ENCODE measurements at regions not wholly inside any gene's neighbourhood (a gene's known extent, or its start where the extent isn't known, plus 50 kb on each side); places are given as distances from the start of the nearest gene placed in this dataset.

DNA sequence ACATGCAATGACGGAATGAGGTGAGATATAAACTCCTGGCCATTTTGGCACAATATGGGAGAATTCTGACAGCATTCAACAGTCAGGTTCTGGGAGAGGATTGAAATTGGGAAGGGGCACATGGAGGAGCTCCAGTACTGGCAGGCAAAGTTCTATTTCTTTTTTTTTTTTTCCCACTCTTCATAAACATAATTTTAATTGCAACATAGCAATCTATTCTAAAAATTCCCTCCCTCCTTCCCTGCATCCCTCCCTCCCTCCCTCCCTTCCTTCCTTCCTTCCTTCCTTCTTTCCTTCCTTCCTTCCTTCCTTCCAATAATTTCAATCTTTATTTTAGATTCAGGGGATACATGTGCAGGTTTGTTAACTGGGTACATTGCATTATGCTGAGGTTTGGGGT, 93.2 kb downstream of the PTCSC3 start:
- H3K27ac ChIP-seq (ENCODE audit: low read depth, low read length): no peak overlapping the region
- peaks cover 11 to 38% (median 20%) of the 10 kb centered on the region in 5 donors for H3K27me3 Mint-ChIP-seq
- H3K4me1 ChIP-seq (ENCODE audit: control insufficient read depth in 2 of 2, insufficient read depth in 2 of 2, low read length in 2 of 2): no peaks in the 10 kb centered on the region
- peaks cover 0 to 2% (median 0%) of the 10 kb centered on the region in 7 donors for H3K4me1 Mint-ChIP-seq
- ChIA-PET CTCF (no interaction called here), POLR2A (no interaction called here)
- no peaks in the 10 kb centered on the region for H3K36me3 ChIP-seq (ENCODE audit: control insufficient read depth in 2 of 3, insufficient read depth in 3 of 3, low read length in 3 of 3)
- no peak overlapping the region for H3K27ac Mint-ChIP-seq
- ATAC-seq (no peak), DNase-seq (no peak)
- H3K4me3 ChIP-seq (ENCODE audit: low read length): no peak overlapping the region
- no peak overlapping the region for H3K4me3 Mint-ChIP-seq
- peaks cover 0 to 12% (median 5%) of the 10 kb centered on the region in 11 donors for H3K9me3 Mint-ChIP-seq
- intact Hi-C loops (cut with micrococcal nuclease): no loop called here
- H3K9me3 ChIP-seq (ENCODE audit: control insufficient read depth in 2 of 3, low read length in 3 of 3): no peaks in the 10 kb centered on the region
- no peaks in the 10 kb centered on the region for H3K36me3 Mint-ChIP-seq
- no peaks in the 10 kb centered on the region for H3K27me3 ChIP-seq (ENCODE audit: control insufficient read depth in 2 of 2, insufficient read depth in 2 of 2, low read length in 2 of 2)

DNA sequence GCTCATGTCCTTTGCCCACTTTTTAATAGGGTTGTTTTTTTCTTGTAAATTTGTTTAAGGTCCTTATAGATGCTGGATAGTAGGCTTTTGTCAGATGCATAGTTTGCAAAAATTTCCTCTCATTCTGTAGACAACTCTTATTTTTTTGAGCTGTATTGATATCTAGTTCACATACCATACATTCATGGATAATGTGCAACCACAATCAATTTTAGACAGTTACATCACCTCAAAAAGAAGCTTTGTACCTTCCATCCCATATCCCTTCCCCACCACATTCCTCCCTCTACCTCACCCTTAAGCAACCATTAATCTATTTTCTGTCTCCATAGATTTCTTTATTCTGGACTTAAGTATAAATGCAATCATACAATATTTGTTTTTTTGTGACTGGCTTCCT, 98.4 kb downstream of the PTCSC3 start:
- ChIA-PET POLR2A (no interaction called here), CTCF (interaction anchor here (0.7 kb wide), 1 partner anchor 414 kb away, joined by 3 read pairs; no protein-coding TSS in a partner anchor)
- H3K4me1 Mint-ChIP-seq: no peaks in the 10 kb centered on the region
- H3K4me3 ChIP-seq (ENCODE audit: low read length): no peak overlapping the region
- no peak overlapping the region for H3K27ac ChIP-seq (ENCODE audit: low read depth, low read length)
- H3K9me3 Mint-ChIP-seq: peaks cover 0 to 17% (median 6%) of the 10 kb centered on the region in 11 donors
- no peaks in the 10 kb centered on the region for H3K27me3 ChIP-seq (ENCODE audit: control insufficient read depth in 2 of 2, insufficient read depth in 2 of 2, low read length in 2 of 2)
- H3K4me1 ChIP-seq (ENCODE audit: control insufficient read depth in 2 of 2, insufficient read depth in 2 of 2, low read length in 2 of 2): no peaks in the 10 kb centered on the region
- H3K4me3 Mint-ChIP-seq: no peak overlapping the region
- no peaks in the 10 kb centered on the region for H3K9me3 ChIP-seq (ENCODE audit: control insufficient read depth in 2 of 3, low read length in 3 of 3)
- DNase-seq (no peak), ATAC-seq (no peak)
- H3K36me3 ChIP-seq (ENCODE audit: control insufficient read depth in 2 of 3, insufficient read depth in 3 of 3, low read length in 3 of 3): no peaks in the 10 kb centered on the region
- no peak overlapping the region for H3K27ac Mint-ChIP-seq
- intact Hi-C loops (cut with micrococcal nuclease): no loop called here
- no peaks in the 10 kb centered on the region for H3K36me3 Mint-ChIP-seq
- peaks cover 19 to 43% (median 35%) of the 10 kb centered on the region in 5 donors for H3K27me3 Mint-ChIP-seq

DNA sequence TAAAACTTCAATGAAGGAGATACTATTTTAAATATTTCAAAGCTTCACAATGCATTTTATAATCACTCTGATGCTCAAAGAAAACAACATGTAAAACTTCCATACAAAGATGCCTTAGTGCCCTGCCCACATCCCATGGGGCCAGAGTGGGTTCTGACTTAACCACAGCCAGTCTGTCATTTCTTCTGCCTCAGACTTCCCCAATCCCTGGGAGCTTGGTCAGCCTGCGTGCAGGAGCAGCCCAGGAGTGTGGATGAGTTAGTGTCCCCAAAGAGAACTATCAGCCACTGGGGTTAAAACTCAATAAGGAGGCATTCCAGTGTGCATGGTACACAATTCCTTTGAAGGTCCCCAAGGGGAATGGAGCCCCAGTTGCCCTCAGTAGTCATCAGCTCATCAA, 100.3 kb downstream of the PTCSC3 start:
- H3K36me3 Mint-ChIP-seq: no peaks in the 10 kb centered on the region
- H3K27ac Mint-ChIP-seq: no peak overlapping the region
- peaks cover 21 to 57% (median 46%) of the 10 kb centered on the region in 5 donors for H3K27me3 Mint-ChIP-seq
- Histone ChIP-seq H3K36me3 (ENCODE audit: control insufficient read depth in 2 of 3, insufficient read depth in 3 of 3, low read length in 3 of 3) (no peaks in the 10 kb centered on the region), H3K27ac (ENCODE audit: low read depth, low read length) (no peak overlapping the region), H3K9me3 (ENCODE audit: control insufficient read depth in 2 of 3, low read length in 3 of 3) (no peaks in the 10 kb centered on the region), H3K4me1 (ENCODE audit: control insufficient read depth in 2 of 2, insufficient read depth in 2 of 2, low read length in 2 of 2) (no peaks in the 10 kb centered on the region), H3K27me3 (ENCODE audit: control insufficient read depth in 2 of 2, insufficient read depth in 2 of 2, low read length in 2 of 2) (no peaks in the 10 kb centered on the region), H3K4me3 (ENCODE audit: low read length) (no peak overlapping the region)
- peaks cover 0 to 17% (median 6%) of the 10 kb centered on the region in 11 donors for H3K9me3 Mint-ChIP-seq
- H3K4me3 Mint-ChIP-seq: no peak overlapping the region
- intact Hi-C loops (cut with micrococcal nuclease): no loop called here
- ChIA-PET POLR2A (no interaction called here), CTCF (interaction anchor here (0.7 kb wide), 1 partner anchor 21 kb away, joined by 3 read pairs; no protein-coding TSS in a partner anchor)
- DNase-seq: no peak
- H3K4me1 Mint-ChIP-seq: no peaks in the 10 kb centered on the region
- no peak for ATAC-seq

DNA sequence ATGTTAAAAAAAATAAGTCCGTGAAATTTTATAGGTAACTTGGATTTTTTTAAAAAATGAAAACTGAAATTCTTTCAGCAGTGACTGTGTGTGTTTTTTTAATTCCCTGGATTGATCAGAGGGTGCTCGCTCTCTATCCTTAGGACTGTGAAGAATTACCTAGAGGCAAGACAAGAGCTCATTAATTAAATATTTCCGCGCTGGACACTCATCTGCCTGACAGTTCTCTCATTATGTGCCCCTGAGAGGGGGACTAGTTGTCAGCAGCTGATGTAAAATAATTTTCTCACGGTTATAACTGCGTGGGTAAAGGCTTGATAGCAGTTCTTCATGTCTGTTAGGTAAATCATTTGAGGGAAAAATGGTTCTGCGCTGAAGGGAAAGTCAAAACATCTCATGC, 101.3 kb downstream of the PTCSC3 start:
- Mint-ChIP-seq H3K9me3 (peaks cover 0 to 17% (median 6%) of the 10 kb centered on the region in 11 donors), H3K27me3 (peaks cover 22 to 61% (median 50%) of the 10 kb centered on the region in 5 donors), H3K4me1 (no peaks in the 10 kb centered on the region), H3K36me3 (no peaks in the 10 kb centered on the region), H3K27ac (no peak overlapping the region), H3K4me3 (no peak overlapping the region)
- H3K4me3 ChIP-seq (ENCODE audit: low read length): no peak overlapping the region
- DNase-seq (no peak), ATAC-seq (no peak)
- no peak overlapping the region for H3K27ac ChIP-seq (ENCODE audit: low read depth, low read length)
- ChIA-PET POLR2A (no interaction called here), CTCF (no interaction called here)
- H3K36me3 ChIP-seq (ENCODE audit: control insufficient read depth in 2 of 3, insufficient read depth in 3 of 3, low read length in 3 of 3): no peaks in the 10 kb centered on the region
- no peaks in the 10 kb centered on the region for H3K27me3 ChIP-seq (ENCODE audit: control insufficient read depth in 2 of 2, insufficient read depth in 2 of 2, low read length in 2 of 2)
- H3K4me1 ChIP-seq (ENCODE audit: control insufficient read depth in 2 of 2, insufficient read depth in 2 of 2, low read length in 2 of 2): no peaks in the 10 kb centered on the region
- intact Hi-C loops (cut with micrococcal nuclease): no loop called here
- no peaks in the 10 kb centered on the region for H3K9me3 ChIP-seq (ENCODE audit: control insufficient read depth in 2 of 3, low read length in 3 of 3)

DNA sequence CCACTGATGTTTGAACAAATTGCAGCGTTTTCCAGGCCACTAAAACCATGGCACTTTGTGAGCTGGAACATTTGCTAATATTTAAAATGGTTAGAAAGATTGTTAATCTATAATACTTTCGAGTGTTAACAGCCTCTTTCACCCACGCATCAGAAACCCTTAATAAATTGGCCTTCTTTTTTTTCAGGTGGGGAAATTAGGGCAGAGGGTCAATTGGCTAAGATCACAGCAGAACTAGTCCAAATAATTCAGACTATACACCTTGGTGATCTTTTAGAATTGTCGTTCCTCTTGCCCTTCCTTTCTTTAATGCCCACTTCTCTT, 105.8 kb downstream of the PTCSC3 start:
- intact Hi-C loops (cut with micrococcal nuclease): loop anchor here (1.0 kb wide), 1 partner anchor 304 kb away; no protein-coding TSS in a partner anchor
- H3K27me3 Mint-ChIP-seq: peaks cover 22 to 49% (median 30%) of the 10 kb centered on the region in 5 donors

DNA sequence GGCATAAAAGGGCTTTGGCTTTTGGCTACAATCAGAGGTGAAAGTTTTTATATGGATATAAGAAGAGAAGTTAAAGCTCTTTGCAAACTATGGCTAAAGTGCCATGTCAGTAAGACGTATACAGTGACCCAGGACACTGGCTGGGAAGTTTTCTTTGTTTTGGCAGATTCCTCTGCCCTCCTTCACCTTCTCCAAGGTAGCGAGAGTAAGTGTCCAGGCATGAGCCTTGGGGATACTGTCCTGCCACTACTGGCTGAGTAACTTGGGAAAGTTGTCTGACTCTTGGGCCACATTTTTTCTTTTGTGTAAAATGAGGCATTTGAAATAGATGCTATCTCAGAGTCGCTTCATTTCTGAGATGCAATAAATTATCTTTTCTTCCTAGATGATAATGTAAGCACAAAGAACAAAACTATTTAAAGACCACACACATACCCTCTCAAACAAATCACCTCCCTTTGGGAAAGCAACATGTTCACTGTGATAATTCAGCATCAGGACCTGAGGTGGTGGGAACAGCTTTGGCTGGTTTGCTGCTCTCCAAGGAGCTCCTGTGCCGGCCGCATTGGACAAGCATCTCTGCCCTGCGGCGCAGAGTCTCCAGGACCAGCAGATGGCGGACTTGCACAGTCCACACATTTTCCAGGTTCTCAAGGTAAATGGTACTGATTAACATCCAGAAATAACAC, 106.3 kb downstream of the PTCSC3 start:
- no peaks in the 10 kb centered on the region for H3K9me3 Mint-ChIP-seq
- no peak overlapping the region for H3K4me3 Mint-ChIP-seq
- Histone ChIP-seq H3K27me3 (ENCODE audit: control insufficient read depth in 2 of 2, insufficient read depth in 2 of 2, low read length in 2 of 2) (no peaks in the 10 kb centered on the region), H3K27ac (ENCODE audit: low read depth, low read length) (no peak overlapping the region), H3K9me3 (ENCODE audit: control insufficient read depth in 2 of 3, low read length in 3 of 3) (no peaks in the 10 kb centered on the region), H3K36me3 (ENCODE audit: control insufficient read depth in 2 of 3, insufficient read depth in 3 of 3, low read length in 3 of 3) (no peaks in the 10 kb centered on the region), H3K4me1 (ENCODE audit: control insufficient read depth in 2 of 2, insufficient read depth in 2 of 2, low read length in 2 of 2) (no peaks in the 10 kb centered on the region), H3K4me3 (ENCODE audit: low read length) (no peak overlapping the region)
- H3K36me3 Mint-ChIP-seq: no peaks in the 10 kb centered on the region
- ChIA-PET POLR2A (no interaction called here), CTCF (interaction anchor here (0.6 to 3.0 kb wide), 6 partner anchors 10 to 1307 kb away, joined by 3 to 20 read pairs (median 4); no protein-coding TSS in a partner anchor)
- H3K27me3 Mint-ChIP-seq: peaks cover 20 to 52% (median 31%) of the 10 kb centered on the region in 5 donors
- no peak overlapping the region for H3K27ac Mint-ChIP-seq
- intact Hi-C loops (cut with micrococcal nuclease): loop anchor here (1.0 kb wide), 1 partner anchor 304 kb away; no protein-coding TSS in a partner anchor
- H3K4me1 Mint-ChIP-seq: peaks cover 0 to 4% (median 0%) of the 10 kb centered on the region in 7 donors
- DNase-seq (no peak), ATAC-seq (no peak)

More for the DNA sequence above, 105.8 kb downstream of the PTCSC3 start:
- Histone ChIP-seq H3K9me3 (ENCODE audit: control insufficient read depth in 2 of 3, low read length in 3 of 3) (no peaks in the 10 kb centered on the region), H3K27me3 (ENCODE audit: control insufficient read depth in 2 of 2, insufficient read depth in 2 of 2, low read length in 2 of 2) (no peaks in the 10 kb centered on the region), H3K27ac (ENCODE audit: low read depth, low read length) (no peak overlapping the region), H3K36me3 (ENCODE audit: control insufficient read depth in 2 of 3, insufficient read depth in 3 of 3, low read length in 3 of 3) (no peaks in the 10 kb centered on the region), H3K4me1 (ENCODE audit: control insufficient read depth in 2 of 2, insufficient read depth in 2 of 2, low read length in 2 of 2) (no peaks in the 10 kb centered on the region), H3K4me3 (ENCODE audit: low read length) (no peak overlapping the region)
- Mint-ChIP-seq H3K27ac (no peak overlapping the region), H3K9me3 (no peaks in the 10 kb centered on the region), H3K4me1 (peaks cover 0 to 4% (median 0%) of the 10 kb centered on the region in 7 donors), H3K36me3 (no peaks in the 10 kb centered on the region), H3K4me3 (no peak overlapping the region)
- POLR2A ChIA-PET: no interaction called here
- no peak for DNase-seq
- CTCF ChIA-PET: interaction anchor here (1.2 to 1.4 kb wide), 2 partner anchors 15 to 188 kb away, joined by 4 to 5 read pairs; no protein-coding TSS in a partner anchor
- ATAC-seq: no peak

DNA sequence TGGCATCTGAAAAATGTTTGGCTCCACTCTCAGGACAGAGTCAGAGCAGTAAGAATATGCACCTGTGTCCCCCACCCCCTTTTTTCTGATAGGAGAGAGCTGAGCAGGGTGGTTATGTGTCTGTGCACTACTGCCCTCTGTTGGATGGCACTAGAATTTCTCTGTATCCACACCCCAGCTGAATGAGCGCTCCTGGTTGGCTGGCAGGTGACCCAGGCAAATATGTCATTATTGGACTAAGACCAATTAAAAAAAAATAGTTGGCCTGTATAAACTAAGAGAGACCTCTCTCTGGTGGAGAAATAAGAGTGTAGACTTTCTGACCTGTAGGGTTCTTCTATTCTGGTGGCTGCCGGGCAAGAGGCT, 107.0 kb downstream of the PTCSC3 start:
- Histone ChIP-seq H3K36me3 (ENCODE audit: control insufficient read depth in 2 of 3, insufficient read depth in 3 of 3, low read length in 3 of 3) (no peaks in the 10 kb centered on the region), H3K27me3 (ENCODE audit: control insufficient read depth in 2 of 2, insufficient read depth in 2 of 2, low read length in 2 of 2) (no peaks in the 10 kb centered on the region), H3K9me3 (ENCODE audit: control insufficient read depth in 2 of 3, low read length in 3 of 3) (no peaks in the 10 kb centered on the region), H3K4me3 (ENCODE audit: low read length) (no peak overlapping the region), H3K4me1 (ENCODE audit: control insufficient read depth in 2 of 2, insufficient read depth in 2 of 2, low read length in 2 of 2) (no peaks in the 10 kb centered on the region), H3K27ac (ENCODE audit: low read depth, low read length) (no peak overlapping the region)
- DNase-seq (peak in 5 of 9 donors; percentile 23 to 40 (median 35)), ATAC-seq (peak; percentile 56)
- intact Hi-C loops (cut with micrococcal nuclease): loop anchor here (1.0 kb wide), 2 partner anchors 186 to 190 kb away; no protein-coding TSS in a partner anchor
- H3K36me3 Mint-ChIP-seq: no peaks in the 10 kb centered on the region
- H3K27ac Mint-ChIP-seq: no peak overlapping the region
- H3K4me3 Mint-ChIP-seq: no peak overlapping the region
- ChIA-PET CTCF (interaction anchor here (0.6 to 3.0 kb wide), 8 partner anchors 9 to 1766 kb away, joined by 3 to 20 read pairs (median 4); no protein-coding TSS in a partner anchor), POLR2A (no interaction called here)
- no peaks in the 10 kb centered on the region for H3K9me3 Mint-ChIP-seq
- peaks cover 0 to 4% (median 0%) of the 10 kb centered on the region in 7 donors for H3K4me1 Mint-ChIP-seq
- peaks cover 26 to 55% (median 36%) of the 10 kb centered on the region in 5 donors for H3K27me3 Mint-ChIP-seq

All from naive thymus-derived CD4-positive, alpha-beta T cell (primary cell).